HG03103 (cell line): ENCODE measurements at regions not wholly inside any gene's neighbourhood (a gene's known extent, or its start where the extent isn't known, plus 50 kb on each side); places are given as distances from the start of the nearest gene placed in this dataset.

Experiments
- ATAC-seq: cut with Tn5 transposase; IDR thresholded peaks from one replicate; pipeline ENCODE4 v1.9.1; 2021; ENCODE audit warnings: low read depth; ENCODE audit not compliant: unreplicated experiment

- ATAC-seq, result no peak
These were observed 391.0 kb downstream of the SPRY1 start for GRCh38 chr4:123787512-123788080.

- ATAC-seq, result no peak
These were observed 392.0 kb downstream of the SPRY1 start for GRCh38 chr4:123788577-123788976.

DNA sequence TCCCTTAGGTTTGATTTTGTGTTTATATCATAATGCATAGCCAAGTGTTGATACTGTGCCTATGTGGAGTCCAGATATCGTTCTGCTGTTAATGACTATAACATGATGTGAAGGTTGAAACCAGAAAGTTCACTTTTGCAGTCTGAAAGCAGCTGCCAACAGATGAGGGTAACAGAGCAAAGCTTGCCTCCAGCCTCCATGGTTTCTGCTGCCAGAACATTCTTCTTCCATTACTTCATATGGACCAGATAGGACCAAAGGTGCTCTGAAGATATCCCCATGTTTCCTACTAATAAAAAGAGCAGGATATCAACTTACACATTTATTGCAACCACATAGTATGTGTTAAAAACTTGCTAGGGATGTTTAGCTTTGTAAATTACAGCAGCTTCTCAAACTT, 394.1 kb downstream of the SPRY1 start:
- no peak for ATAC-seq

DNA sequence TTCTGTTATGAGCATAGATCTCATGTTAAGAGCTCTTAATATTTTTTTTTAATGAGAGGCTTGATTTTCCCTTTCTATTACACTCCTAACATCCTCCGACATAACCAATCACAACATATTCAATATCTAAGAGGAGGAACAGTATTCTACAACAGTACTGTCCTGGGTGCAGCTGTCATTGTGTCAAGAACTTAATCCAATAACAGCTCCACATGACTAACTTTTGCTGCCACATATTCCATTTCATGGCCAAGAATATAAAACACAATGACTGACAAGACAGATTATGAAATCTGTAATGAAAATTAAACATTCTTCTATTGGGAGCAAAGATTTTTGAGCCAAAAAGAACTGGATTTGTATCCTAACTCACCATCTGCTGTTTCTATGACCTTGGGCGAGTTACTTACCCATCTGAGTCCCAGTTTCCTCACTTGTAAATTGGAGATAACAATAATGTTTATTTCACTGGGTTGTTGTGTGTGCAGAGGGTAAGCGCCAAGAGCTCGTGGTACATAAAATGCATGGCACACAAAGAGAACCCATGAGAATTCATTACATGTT, 405.6 kb downstream of the SPRY1 start:
- no peak for ATAC-seq

- ATAC-seq, result no peak
These were observed 406.3 kb downstream of the SPRY1 start for GRCh38 chr4:123802933-123803332.

DNA sequence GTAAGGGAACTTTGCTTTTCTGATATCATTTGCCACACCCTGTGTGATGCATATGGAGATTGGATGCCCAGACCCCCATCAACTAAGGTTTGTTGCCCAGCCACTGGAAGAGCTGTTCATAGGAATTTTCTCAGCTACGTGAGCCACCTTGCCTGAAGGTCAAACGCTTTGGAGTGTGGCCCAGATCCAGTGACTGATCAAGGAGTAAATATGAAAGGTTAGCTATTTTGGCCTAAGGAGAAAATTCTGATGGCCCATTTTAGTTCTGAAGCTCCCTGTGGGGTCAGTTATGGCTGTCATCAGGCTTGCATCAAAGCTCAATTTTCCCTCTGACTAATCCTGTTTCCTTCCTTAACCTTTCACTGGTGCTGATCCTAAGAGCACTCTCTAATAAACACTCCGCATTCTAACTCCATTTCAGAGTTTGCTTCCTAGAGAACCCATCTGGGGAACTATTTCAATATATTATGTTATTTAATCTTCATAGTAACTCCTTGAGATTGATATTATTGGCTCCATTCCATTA, 407.7 kb downstream of the SPRY1 start:
- ATAC-seq, result no peak

GRCh38 chr4:123806056-123806455, 409.5 kb downstream of the SPRY1 start:
- ATAC-seq, result no peak

- no peak for ATAC-seq
These were observed 410.6 kb downstream of the SPRY1 start for GRCh38 chr4:123807187-123807586.

- ATAC-seq, result no peak
These were observed 411.3 kb downstream of the SPRY1 start for GRCh38 chr4:123807866-123808265.

DNA sequence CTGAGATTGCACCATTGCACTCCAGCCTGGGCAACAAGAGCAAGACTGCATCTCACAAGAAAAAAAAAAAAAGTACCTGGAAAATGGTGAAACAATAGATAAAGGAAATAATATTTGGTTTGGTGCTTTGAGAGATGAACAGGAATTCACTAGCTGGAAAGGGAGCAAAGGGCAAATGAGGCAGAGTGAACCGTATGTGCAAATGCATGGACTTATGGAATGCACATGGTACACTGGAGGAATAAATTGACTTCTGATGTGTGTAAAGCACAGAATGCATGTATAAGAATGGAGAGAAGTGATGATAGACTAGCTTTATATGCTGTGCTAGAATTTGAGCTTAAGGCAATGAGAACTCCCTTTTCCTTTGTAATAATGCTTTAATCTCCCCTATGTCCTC, 413.3 kb downstream of the SPRY1 start:
- no peak for ATAC-seq

DNA sequence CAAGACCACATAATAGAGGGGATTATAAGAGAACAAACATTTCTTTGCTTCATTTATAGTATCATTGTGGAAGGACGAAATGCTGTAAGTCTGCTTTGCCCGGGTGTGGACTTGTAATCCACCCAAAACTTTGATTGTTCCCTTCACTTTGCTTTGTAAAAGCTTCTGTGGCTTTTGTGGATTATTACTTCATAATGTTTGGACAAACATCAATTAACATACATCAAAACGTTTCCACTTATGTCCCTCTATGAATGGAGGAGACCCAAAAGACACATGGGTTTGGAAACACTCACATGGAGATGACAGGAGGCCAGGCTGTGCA, 415.4 kb downstream of the SPRY1 start:
- no peak for ATAC-seq

DNA sequence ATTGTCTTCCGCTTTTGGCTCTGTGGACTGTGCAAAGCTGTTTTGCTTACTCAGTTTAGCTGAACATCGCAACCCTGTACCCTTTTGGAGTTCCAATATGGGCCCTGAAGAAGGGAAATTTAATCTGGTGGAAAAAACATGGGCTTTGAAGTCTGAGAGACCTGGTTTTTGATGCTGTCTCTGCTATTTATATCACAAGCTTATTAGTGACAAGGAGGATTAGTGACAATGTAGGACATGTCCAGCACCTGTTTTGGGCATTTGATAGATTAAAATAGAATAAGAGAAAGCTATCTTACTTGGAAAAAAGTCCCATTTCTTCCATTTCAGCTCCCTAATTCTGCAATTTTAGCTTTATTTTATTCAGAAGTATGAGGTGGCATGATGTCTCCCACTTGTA, 417.3 kb downstream of the SPRY1 start:
- ATAC-seq, result no peak

DNA sequence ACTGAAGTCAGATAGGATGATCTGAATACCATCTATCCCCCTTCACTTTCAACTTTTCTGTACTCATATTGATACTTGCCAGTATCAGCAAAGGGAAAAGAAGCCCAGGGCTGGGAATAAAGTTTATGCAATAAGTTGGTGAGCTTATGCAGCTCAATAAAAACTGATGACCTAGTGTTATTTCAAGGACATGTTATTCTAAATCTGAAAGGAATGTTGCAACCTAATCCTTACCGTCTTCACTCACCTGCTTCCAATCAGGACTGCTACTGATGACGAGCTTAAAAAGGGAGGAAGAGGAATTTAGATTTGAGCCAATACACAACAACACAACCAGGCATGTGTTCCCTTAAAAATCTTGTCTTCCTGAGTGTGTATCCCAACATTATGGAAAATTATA, 419.9 kb downstream of the SPRY1 start:
- ATAC-seq, result no peak

DNA sequence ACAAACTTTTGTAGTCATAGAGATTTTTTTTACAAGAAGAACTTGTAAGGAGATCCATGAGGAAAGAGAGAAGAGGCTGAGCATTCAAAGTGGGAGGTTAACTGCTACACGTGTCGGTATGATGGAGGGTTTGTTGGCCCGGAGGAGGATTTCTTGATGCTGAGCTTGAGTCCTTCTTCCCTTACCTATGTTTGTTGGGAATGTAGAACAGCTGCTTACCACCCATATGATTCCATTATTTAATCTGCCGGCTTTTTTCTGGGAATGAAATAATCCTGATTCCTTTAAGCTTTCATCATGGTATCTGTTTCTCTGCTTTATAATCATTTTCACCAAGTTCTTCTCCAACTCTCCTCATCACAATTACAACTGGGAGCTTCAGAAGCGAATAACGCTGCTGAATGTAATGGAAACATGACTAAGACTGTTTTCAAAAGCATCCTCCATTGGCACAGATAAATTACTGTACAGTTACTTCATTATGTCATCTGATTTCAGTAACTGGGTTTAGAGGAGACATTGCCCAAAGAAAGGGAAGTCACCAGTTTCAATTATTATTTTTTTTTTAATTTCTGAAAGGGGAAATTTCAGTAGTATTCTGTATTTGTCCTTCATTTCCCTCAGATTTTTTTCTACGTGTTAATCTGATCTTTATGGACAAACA, 420.6 kb downstream of the SPRY1 start:
- no peak for ATAC-seq

DNA sequence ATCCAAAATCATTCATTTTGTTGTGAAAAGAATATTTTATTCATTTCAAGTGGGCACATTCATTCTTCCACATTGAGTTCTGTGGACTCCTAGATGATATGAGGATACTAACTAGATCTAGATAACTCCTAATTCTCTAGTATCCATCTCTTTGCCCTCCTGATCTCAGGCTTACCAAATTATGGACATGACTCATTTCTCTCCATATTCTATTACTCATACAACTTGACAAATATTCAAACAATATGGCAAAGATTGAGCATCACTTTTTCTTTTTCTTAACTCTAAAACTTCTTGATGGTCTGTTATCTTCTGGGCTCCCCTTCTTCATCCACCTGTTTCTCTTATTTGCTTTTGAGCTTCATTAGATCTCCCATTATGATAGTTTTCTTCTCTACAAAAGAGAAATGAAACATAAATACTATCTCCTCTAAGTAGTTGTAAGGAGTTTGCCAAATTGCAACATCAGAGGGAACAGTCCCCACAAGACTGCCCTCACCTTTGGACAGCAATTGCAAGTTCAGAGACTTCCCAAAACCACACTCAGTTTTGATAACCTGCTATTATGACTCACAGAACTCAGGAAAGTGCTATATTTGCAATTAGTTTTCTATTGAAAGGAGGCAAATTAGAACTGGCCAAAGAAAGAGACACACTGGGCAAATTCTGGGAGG, 422.9 kb downstream of the SPRY1 start:
- ATAC-seq, result no peak

GRCh38 chr4:123821861-123822260, 425.3 kb downstream of the SPRY1 start:
- ATAC-seq, result no peak

GRCh38 chr4:123822353-123822752, 425.8 kb downstream of the SPRY1 start:
- no peak for ATAC-seq

DNA sequence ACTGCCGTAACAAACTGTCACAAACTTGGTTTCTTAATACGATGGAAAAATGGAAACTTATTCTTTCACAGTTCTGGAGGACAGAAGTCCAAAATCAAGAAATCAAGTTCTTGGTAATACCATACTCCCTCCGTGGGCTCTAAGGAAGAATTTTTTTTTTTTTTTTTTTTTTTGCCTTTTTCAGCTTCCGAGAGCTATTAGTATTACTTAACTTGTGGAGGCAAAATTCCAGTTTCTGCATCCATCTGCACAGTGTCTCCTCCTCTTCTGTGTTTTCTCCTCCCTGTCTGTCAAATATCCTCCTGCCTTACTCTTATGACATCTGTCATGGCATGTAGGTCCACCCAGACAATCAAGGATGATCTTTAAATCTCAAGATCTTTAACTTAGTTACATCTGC, 426.6 kb downstream of the SPRY1 start:
- ATAC-seq, result no peak

DNA sequence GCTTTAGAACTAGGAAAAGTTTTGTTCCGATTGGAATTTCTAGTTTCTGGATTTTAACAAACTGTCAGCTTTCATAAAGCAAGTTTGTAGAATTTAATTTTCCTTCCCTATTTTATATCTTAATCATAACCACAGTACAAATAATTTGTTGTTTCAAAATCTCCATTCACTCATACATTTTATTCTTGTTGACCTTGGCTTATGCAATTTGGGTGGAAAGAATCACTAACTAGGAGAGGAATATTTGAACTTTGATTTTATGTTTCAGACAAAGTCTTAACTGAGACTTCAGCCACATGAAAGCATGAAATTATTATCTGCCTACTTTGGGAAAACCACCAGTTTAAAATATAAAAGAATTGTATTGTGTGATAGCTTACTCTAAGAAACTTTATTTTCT, 427.9 kb downstream of the SPRY1 start:
- ATAC-seq, result no peak

DNA sequence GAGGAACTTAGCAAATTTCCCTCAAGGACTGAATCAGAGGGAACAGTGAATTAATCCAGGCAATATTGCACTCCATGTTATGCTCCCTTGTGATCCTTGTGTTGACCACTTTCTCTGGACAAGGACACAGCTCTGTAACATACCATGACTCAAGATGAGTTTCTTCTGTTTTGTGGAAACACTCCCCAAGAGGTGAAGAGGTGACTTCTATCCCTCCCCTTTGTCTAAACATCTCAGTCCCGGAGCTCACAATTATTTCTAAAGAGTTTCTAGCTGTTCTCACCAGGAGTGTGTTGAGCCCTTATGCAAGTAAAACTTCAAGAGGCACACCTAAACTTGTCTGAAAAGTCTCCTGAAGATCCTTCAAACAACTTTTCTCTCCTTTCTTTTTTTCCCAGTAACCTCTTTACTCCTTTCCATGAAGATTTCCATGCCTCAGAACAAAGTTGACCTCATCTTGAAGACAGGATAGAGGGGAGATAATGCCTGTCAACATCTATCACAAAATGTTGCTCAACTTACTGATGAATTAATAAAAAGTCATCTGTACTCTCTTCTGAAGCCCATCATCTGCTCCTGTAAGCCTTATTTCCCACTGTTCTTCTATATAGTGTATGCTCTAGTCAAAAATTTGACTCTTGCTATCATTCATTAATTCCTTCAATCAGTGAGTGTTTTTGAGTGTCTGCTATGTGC, 429.1 kb downstream of the SPRY1 start:
- ATAC-seq, result no peak

DNA sequence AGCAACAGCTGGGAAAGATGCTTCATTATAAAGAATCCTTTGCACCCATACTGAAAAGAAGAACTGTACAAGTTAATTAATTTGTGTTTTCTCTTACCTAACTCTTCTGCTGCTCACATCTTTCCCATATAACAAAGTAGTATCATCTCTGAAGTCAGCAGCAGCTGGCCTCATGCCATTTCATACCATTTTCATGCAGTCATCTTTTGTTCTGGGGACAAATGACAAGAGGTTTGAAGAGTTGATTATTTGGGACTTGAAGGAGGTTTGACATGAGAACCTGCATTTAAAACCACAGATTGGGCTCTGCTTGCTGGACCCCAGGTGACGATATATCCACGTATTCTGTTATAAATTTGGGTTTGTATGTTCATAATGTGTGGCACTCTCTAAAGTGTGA, 430.3 kb downstream of the SPRY1 start:
- no peak for ATAC-seq
